ENCODE measurements at regions not wholly inside any gene's neighbourhood (a gene's known extent, or its start where the extent isn't known, plus 50 kb on each side); places are given as distances from the start of the nearest gene placed in this dataset.

- TF ChIP-seq CTCF (optimal IDR thresholded peaks at IDR 0.05 in 1 of 3, IDR thresholded peaks at IDR 0.05 in 1 of 3, conservative IDR thresholded peaks at IDR 0.05 in 1 of 3; ENCODE audit: extremely low read depth in 1 of 3, insufficient read depth in 2 of 3, low read length in 3 of 3) (no peak), EZH2 (IDR thresholded peaks at IDR 0.05; ENCODE audit: low read length) (no peak)
These were observed 259.6 kb upstream of the CTNNB1 start for GRCh38 chr3:40939741-40940130.

All from keratinocyte (primary cell).